ENCODE measurements at regions not wholly inside any gene's neighbourhood (a gene's known extent, or its start where the extent isn't known, plus 50 kb on each side); places are given as distances from the start of the nearest gene placed in this dataset.

GRCh38 chr10:30207485-30208052, 141.5 kb downstream of the MTPAP start:
- TF ChIP-seq CTCF (IDR thresholded peaks at IDR 0.05) (no peak), EP300 (IDR thresholded peaks at IDR 0.05; ENCODE audit: low read depth) (no peak), POLR2A (IDR thresholded peaks at IDR 0.05) (no peak), POLR2AphosphoS5 (IDR thresholded peaks at IDR 0.05) (no peak)

Data from transverse colon (tissue), 4 donors.